MM.1S (cell line): ENCODE measurements at regions not wholly inside any gene's neighbourhood (a gene's known extent, or its start where the extent isn't known, plus 50 kb on each side); places are given as distances from the start of the nearest gene placed in this dataset.

Experiments used
- DNase-seq: peaks from one replicate; pipeline ENCODE4 v3.0.0-alpha.2; 2015
- H2AFZ ChIP-seq: fragments of 300-600 bp; sonication (generic); 2 replicates; pipeline ENCODE4 v1.6.0; 2016; ENCODE audit warnings: antibody characterized with exemption, low read length
- H3F3A ChIP-seq: fragments of 300-600 bp; sonication (generic); 2 replicates; pipeline ENCODE4 v1.6.1; 2016; ENCODE audit warnings: mild to moderate bottlenecking, antibody characterized with exemption, low read length, moderate library complexity, mixed read lengths; ENCODE audit not compliant: insufficient read depth
- H3K27ac ChIP-seq: fragments of 300-600 bp; sonication (generic); 2 replicates; pipeline ENCODE4 v1.5.1; 2016; ENCODE audit warnings: mild to moderate bottlenecking, low read length
- H3K27me3 ChIP-seq: fragments of 300-600 bp; sonication (generic); replicated peaks from 2 replicates; pipeline ENCODE4 v1.6.0; 2016; ENCODE audit warnings: low read length; ENCODE audit not compliant: insufficient read depth
- H3K36me3 ChIP-seq: fragments of 300-600 bp; sonication (generic); replicated peaks from 2 replicates; pipeline ENCODE4 v1.6.1; 2016; ENCODE audit warnings: mild to moderate bottlenecking, low read length, mixed read lengths; ENCODE audit not compliant: insufficient read depth
- H3K4me1 ChIP-seq: fragments of 300-600 bp; sonication (generic); 2 replicates; pipeline ENCODE4 v1.6.1; 2016; ENCODE audit warnings: low read length, mixed read lengths
- H3K4me2 ChIP-seq: fragments of 300-600 bp; sonication (generic); 2 replicates; pipeline ENCODE4 v1.6.0; 2016; ENCODE audit warnings: low read depth, low read length
- H3K4me3 ChIP-seq: fragments of 300-600 bp; sonication (generic); 2 replicates; pipeline ENCODE4 v1.5.1; 2016; ENCODE audit warnings: low read length, mixed read lengths
- H3K79me2 ChIP-seq: fragments of 300-600 bp; sonication (generic); 2 replicates; pipeline ENCODE4 v1.6.1; 2016; ENCODE audit warnings: mixed run types, low read length, mixed read lengths
- H3K9ac ChIP-seq: fragments of 300-600 bp; sonication (generic); 2 replicates; pipeline ENCODE4 v1.6.1; 2016; ENCODE audit warnings: low read length, mixed read lengths
- H3K9me2 ChIP-seq: fragments of 300-600 bp; sonication (generic); replicated peaks from 2 replicates; pipeline ENCODE4 v1.6.1; 2016; ENCODE audit warnings: mild to moderate bottlenecking, low read length, mixed read lengths; ENCODE audit not compliant: insufficient read depth
- H3K9me3 ChIP-seq: fragments of 300-600 bp; sonication (generic); replicated peaks from 2 replicates; pipeline ENCODE4 v1.6.1; 2016; ENCODE audit warnings: mild to moderate bottlenecking, low read length, mixed read lengths; ENCODE audit not compliant: insufficient read depth
- H4K20me1 ChIP-seq: fragments of 300-600 bp; sonication (generic); 2 replicates; pipeline ENCODE4 v1.6.1; 2016; ENCODE audit warnings: mild to moderate bottlenecking, low read length, moderate library complexity, mixed read lengths; ENCODE audit not compliant: insufficient read depth
- EZH2 ChIP-seq: fragments of 300-600 bp; sonication (generic); optimal IDR thresholded peaks from 2 replicates; pipeline ENCODE3; 2017; ENCODE audit warnings: low read depth, mild to moderate bottlenecking, antibody characterized with exemption, low read length, mixed read lengths
- EZH2phosphoT487 ChIP-seq: fragments of 300-600 bp; sonication (generic); IDR thresholded peaks from 2 replicates; pipeline ENCODE4 v1.6.1; 2018; ENCODE audit warnings: antibody characterized with exemption, low read length
- TF ChIP-seq, protein P1 (sequence below): fragments of 300-600 bp; sonication (generic); IDR thresholded peaks from 2 replicates; pipeline ENCODE4 v1.5.1; 2016; ENCODE audit warnings: antibody characterized with exemption, low read length, mixed read lengths

DNA sequence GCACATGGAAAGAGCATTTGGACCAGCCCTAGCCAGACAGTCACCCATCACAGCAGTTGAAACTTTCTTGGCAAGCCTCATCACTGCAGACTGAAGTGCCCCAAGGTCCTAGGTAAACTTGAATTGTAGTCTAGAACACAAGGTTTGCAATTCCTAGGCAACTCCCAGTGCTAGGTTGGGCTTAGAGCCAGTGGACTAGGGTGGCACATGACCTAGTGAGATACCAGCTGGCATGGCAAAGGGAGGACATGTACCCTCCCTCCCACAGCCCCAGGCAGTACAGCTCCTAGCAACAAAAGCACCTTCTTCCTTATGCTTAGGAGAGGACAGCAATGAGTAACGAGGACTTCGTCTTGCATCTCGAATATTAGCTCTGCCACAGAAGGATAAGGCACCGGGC is 889.5 kb downstream of the JRKL start:
- Histone ChIP-seq H2AFZ (no peak overlapping the region), H3K27me3 (no peaks in the 10 kb centered on the region), H3K4me1 (no peaks in the 10 kb centered on the region), H3K36me3 (no peaks in the 10 kb centered on the region), H3K9me3 (no peaks in the 10 kb centered on the region), H3K9ac (no peak overlapping the region), H3K9me2 (no peaks in the 10 kb centered on the region), H3F3A (no peaks in the 10 kb centered on the region), H4K20me1 (no peaks in the 10 kb centered on the region), H3K4me2 (no peak overlapping the region), H3K79me2 (no peaks in the 10 kb centered on the region), H3K27ac (no peak overlapping the region), H3K4me3 (no peak overlapping the region)
- TF ChIP-seq EZH2 (no peak), EZH2phosphoT487 (no peak)
- TF ChIP-seq, protein P1, sequence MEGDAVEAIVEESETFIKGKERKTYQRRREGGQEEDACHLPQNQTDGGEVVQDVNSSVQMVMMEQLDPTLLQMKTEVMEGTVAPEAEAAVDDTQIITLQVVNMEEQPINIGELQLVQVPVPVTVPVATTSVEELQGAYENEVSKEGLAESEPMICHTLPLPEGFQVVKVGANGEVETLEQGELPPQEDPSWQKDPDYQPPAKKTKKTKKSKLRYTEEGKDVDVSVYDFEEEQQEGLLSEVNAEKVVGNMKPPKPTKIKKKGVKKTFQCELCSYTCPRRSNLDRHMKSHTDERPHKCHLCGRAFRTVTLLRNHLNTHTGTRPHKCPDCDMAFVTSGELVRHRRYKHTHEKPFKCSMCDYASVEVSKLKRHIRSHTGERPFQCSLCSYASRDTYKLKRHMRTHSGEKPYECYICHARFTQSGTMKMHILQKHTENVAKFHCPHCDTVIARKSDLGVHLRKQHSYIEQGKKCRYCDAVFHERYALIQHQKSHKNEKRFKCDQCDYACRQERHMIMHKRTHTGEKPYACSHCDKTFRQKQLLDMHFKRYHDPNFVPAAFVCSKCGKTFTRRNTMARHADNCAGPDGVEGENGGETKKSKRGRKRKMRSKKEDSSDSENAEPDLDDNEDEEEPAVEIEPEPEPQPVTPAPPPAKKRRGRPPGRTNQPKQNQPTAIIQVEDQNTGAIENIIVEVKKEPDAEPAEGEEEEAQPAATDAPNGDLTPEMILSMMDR: no peak
- no peak for DNase-seq

GRCh38 chr11:97280347-97280746 is 890.5 kb downstream of the JRKL start:
- H3K4me1 ChIP-seq: no peaks in the 10 kb centered on the region
- no peak overlapping the region for H2AFZ ChIP-seq
- DNase-seq: no peak
- no peak overlapping the region for H3K4me2 ChIP-seq
- H3K9ac ChIP-seq: no peak overlapping the region
- no peaks in the 10 kb centered on the region for H3K9me3 ChIP-seq
- H3K79me2 ChIP-seq: no peaks in the 10 kb centered on the region
- H3K27ac ChIP-seq: no peak overlapping the region
- no peaks in the 10 kb centered on the region for H3K27me3 ChIP-seq
- no peaks in the 10 kb centered on the region for H3K36me3 ChIP-seq
- H3K4me3 ChIP-seq: no peak overlapping the region
- H3K9me2 ChIP-seq: no peaks in the 10 kb centered on the region
- TF ChIP-seq EZH2 (no peak), EZH2phosphoT487 (no peak)
- TF ChIP-seq, protein P1: no peak
- H3F3A ChIP-seq: no peaks in the 10 kb centered on the region
- H4K20me1 ChIP-seq: no peaks in the 10 kb centered on the region

GRCh38 chr11:97289823-97290222 is 900.0 kb downstream of the JRKL start:
- H3K9me2 ChIP-seq: no peaks in the 10 kb centered on the region
- no peaks in the 10 kb centered on the region for H3K27me3 ChIP-seq
- no peak overlapping the region for H3K27ac ChIP-seq
- H3K9me3 ChIP-seq: no peaks in the 10 kb centered on the region
- H3K4me3 ChIP-seq: no peak overlapping the region
- H3K4me2 ChIP-seq: no peak overlapping the region
- H2AFZ ChIP-seq: no peak overlapping the region
- no peaks in the 10 kb centered on the region for H3K36me3 ChIP-seq
- H3K4me1 ChIP-seq: no peaks in the 10 kb centered on the region
- no peaks in the 10 kb centered on the region for H3K79me2 ChIP-seq
- H3F3A ChIP-seq: no peaks in the 10 kb centered on the region
- TF ChIP-seq, protein P1: no peak
- no peak for TF ChIP-seq EZH2phosphoT487
- no peak for TF ChIP-seq EZH2
- no peak overlapping the region for H3K9ac ChIP-seq
- no peaks in the 10 kb centered on the region for H4K20me1 ChIP-seq
- DNase-seq: no peak
